ENCODE measurements at regions not wholly inside any gene's neighbourhood (a gene's known extent, or its start where the extent isn't known, plus 50 kb on each side); places are given as distances from the start of the nearest gene placed in this dataset.
A peak's percentile ranks its signal among the peaks of the same experiment; 100 is the strongest.

DNA sequence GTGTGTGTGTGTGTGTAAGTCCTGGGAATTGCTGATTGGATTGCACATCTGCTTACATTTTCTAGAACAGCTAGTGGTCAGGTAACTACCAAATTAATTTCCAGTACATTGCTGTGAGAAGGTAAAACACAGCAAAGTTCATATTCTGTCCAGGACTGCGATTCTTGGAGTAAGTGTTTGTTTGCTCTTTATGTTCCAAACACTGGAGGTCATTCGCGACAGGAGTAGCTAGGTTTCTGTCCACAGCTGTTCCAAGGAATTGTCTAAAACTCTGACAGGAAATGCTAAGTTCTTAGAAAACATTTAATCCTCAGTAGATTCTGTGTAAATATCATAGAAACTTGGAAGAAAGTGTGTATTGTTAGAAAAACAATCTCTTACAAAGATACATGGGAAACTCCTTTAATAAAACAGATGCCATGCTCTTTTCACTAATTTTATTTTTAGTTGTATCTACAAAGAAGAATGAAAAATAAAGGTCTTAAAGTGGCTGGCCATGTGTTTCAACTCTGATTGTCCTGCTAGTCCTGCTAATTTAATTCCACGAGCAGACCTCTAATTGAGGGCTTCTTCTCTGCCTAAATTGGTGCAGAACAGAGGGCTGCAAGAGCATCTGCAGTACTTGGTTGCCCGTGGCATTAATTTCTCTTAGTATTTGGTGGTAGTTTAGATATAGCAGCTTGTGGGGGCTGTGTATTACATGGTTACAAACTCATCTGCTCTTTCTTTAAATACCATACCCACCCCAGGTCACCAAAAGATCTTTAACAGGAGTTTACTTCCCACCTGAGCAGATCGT, 464.5 kb downstream of the RASEF start:
- Mint-ChIP-seq H3K27ac (no peak overlapping the region), H3K4me1 (peaks cover 0 to 2% of the 10 kb centered on the region in 2 donors), H3K4me3 (no peak overlapping the region), H3K27me3 (ENCODE audit: low read depth in 3 of 3) (peaks cover 0 to 5% (median 2%) of the 10 kb centered on the region in 3 donors), H3K9me3 (peaks cover 0 to 2% (median 0%) of the 10 kb centered on the region in 6 donors), H3K36me3 (no peaks in the 10 kb centered on the region)
- no peak for DNase-seq

DNA sequence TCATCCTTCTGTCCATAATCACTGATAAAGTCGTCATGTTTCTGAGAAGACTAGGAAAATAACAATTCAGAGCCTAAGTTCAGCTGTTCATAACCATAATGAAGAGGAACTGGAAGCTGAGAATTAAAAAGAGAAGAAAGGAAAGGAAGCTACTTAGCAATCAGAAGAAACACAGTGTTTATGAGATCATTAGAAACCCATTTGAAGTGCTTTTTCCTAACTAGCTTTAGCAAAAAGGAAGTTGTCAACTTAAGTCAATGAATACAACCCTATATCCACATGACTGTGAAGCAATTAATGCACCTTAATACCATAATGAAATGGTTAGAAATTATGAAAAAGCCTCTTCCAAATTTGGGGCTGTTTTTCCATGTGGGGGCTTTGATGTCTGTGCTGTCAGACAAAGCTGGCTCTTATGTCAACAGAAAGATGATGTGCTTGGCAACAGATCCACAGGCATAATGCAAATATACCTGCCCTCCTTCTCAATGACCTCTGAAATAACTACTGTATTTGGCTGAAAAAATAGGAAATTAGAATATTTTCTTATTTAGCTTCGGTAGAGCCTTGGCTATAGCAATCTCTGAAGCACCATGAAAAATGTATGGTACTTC, 463.5 kb downstream of the RASEF start:
- Mint-ChIP-seq H3K9me3 (peaks cover 0 to 3% (median 0%) of the 10 kb centered on the region in 6 donors), H3K4me1 (no peaks in the 10 kb centered on the region), H3K36me3 (no peaks in the 10 kb centered on the region), H3K4me3 (no peak overlapping the region), H3K27ac (no peak overlapping the region), H3K27me3 (ENCODE audit: low read depth in 3 of 3) (peaks cover 0 to 5% (median 2%) of the 10 kb centered on the region in 3 donors)
- no peak for DNase-seq

DNA sequence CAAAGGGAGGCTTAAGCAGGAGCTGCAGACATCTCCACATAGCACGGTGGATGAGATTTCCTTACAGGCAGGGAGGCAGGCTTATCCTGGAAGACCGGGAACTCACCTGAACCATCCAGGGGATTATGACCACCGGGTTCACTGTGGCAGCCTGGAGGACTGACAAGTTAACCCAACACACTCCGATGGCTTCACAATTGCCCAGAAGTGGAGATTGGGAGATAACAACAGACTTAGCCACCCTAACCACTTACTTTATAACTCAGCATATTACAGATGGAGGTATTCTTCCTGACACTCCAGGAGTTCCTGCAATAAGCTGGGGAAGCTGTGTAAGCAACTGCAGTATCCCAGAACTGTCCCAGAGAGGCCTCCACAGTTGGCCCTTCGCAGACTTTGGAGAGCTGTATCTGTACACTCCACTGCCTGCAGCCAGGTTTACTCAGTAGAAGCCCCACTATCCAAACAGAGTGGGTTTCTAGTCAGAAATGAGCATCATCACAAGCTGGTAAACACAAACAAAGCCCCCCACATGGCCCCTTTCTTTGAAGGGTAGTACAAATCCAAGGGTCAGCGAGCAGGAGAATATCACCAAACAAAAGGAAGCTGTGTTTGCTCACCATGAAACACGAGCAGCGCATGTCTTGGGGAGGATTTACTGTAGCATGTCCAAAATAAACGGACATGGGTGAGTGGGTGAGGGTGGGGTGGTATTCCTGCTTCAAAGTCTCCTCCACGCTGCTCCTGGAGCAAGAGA, 462.2 kb downstream of the RASEF start:
- H3K27me3 Mint-ChIP-seq (ENCODE audit: low read depth in 3 of 3) = peaks cover 0 to 5% (median 0%) of the 10 kb centered on the region in 3 donors
- DNase-seq = no peak
- no peak overlapping the region for H3K27ac Mint-ChIP-seq
- no peak overlapping the region for H3K4me3 Mint-ChIP-seq
- H3K9me3 Mint-ChIP-seq = peaks cover 0 to 3% (median 0%) of the 10 kb centered on the region in 6 donors
- H3K36me3 Mint-ChIP-seq = no peaks in the 10 kb centered on the region
- H3K4me1 Mint-ChIP-seq = no peaks in the 10 kb centered on the region

DNA sequence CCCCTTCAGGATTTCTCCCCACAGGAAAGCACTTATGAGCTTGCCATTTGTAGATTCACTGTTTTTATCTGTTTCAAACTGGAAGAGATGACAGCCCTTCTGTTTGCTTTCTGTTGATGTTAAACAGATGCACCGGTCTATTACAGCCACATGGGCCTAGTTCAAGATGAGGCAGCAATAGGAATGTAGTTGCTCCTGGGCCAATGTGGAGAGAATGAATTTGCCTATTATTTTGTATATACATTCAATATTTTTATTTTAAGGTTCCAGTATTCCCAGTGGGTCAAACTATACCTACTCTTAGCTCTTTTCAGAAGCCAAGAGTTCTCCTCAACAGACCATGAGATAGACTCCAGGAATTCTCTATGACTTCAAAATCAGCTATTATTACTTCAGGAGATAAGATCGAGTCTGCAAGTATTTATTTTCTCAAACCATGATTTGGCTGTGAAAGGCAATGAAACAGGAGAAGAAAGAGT, 461.6 kb downstream of the RASEF start:
- no peak for DNase-seq
- H3K36me3 Mint-ChIP-seq = no peaks in the 10 kb centered on the region
- H3K9me3 Mint-ChIP-seq = peaks cover 0 to 3% (median 0%) of the 10 kb centered on the region in 6 donors
- no peaks in the 10 kb centered on the region for H3K4me1 Mint-ChIP-seq
- H3K27ac Mint-ChIP-seq = no peak overlapping the region
- no peak overlapping the region for H3K4me3 Mint-ChIP-seq
- H3K27me3 Mint-ChIP-seq (ENCODE audit: low read depth in 3 of 3) = peaks cover 0 to 5% (median 0%) of the 10 kb centered on the region in 3 donors

DNA sequence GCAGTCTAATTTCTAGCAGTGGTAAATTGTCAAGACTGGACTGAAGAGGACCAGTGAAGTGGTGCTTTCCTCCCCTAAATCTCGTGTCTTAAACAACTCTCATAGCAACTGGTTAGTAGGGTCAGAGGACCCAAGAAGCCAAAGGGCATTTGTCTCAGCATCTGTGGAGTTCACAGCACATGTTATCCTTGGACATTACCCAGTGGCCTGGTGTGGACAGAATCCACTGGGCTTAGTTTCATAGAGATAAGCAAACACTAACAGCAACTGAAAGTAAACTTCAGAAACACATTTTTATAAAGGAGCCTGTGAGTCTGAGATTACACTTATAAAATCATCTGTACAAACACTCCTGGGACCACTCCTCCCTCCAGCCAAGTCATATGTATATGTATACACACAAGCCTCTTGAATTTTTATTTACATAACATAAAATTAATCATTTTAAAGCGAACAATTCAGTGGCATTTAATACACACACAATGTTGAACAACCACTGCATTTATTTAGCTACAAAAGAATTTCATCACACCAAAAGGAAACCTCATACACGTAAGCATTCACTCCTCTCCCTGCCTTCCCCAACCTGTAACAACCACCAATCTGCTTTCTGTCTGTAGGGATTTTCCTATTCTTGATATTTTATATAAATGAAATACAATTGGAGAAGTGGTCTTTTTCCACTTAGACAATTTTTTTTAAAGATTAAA, 457.8 kb downstream of the RASEF start:
- Mint-ChIP-seq H3K27me3 (ENCODE audit: low read depth in 3 of 3) (peaks cover 0 to 3% (median 0%) of the 10 kb centered on the region in 3 donors), H3K4me3 (no peak overlapping the region), H3K9me3 (peaks cover 0 to 3% (median 0%) of the 10 kb centered on the region in 6 donors), H3K4me1 (no peaks in the 10 kb centered on the region), H3K27ac (no peak overlapping the region), H3K36me3 (no peaks in the 10 kb centered on the region)
- DNase-seq = no peak

DNA sequence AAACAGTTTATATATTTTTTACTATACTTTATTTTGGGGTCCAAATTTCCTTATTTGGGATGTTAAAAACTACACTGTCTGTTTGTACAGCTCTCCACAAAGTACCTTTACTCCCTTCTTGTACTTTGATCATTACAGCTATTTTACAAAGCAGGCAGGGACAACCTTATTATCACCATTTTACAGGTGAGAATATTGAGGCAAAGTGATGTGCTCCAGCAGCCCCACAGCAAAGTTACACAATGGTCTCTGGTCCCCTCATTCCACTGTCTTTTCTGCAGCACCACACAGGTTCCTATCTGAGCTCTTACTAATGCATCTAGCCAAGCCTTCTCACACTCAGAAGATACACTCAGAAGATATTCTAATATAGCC, 457.3 kb downstream of the RASEF start:
- H3K9me3 Mint-ChIP-seq = peaks cover 0 to 5% (median 0%) of the 10 kb centered on the region in 6 donors
- H3K4me1 Mint-ChIP-seq = no peaks in the 10 kb centered on the region
- DNase-seq = no peak
- no peak overlapping the region for H3K4me3 Mint-ChIP-seq
- no peaks in the 10 kb centered on the region for H3K27me3 Mint-ChIP-seq (ENCODE audit: low read depth in 3 of 3)
- H3K36me3 Mint-ChIP-seq = no peaks in the 10 kb centered on the region
- no peak overlapping the region for H3K27ac Mint-ChIP-seq

DNA sequence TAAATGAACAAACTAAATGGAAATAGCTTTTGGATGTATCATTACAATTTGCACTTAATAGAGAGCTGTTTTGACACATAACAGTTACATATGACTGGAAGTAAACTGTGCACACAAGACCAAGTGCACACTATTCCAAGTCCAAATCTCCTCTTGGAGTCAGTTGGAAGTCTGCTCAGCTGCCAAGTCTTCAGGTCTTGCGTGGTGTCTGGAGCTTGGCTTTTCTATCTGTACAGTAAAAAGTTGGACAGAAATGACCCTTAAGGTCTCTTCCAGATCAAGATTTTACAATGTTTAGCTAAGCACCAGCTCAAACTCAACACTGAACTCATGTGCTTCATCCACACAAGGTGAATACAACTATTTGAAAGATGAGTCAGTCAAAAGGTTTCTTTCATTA, 456.9 kb downstream of the RASEF start:
- Mint-ChIP-seq H3K9me3 (peaks cover 0 to 10% (median 0%) of the 10 kb centered on the region in 6 donors), H3K27ac (no peak overlapping the region), H3K4me3 (no peak overlapping the region), H3K27me3 (ENCODE audit: low read depth in 3 of 3) (no peaks in the 10 kb centered on the region), H3K4me1 (no peaks in the 10 kb centered on the region), H3K36me3 (no peaks in the 10 kb centered on the region)
- no peak for DNase-seq

DNA sequence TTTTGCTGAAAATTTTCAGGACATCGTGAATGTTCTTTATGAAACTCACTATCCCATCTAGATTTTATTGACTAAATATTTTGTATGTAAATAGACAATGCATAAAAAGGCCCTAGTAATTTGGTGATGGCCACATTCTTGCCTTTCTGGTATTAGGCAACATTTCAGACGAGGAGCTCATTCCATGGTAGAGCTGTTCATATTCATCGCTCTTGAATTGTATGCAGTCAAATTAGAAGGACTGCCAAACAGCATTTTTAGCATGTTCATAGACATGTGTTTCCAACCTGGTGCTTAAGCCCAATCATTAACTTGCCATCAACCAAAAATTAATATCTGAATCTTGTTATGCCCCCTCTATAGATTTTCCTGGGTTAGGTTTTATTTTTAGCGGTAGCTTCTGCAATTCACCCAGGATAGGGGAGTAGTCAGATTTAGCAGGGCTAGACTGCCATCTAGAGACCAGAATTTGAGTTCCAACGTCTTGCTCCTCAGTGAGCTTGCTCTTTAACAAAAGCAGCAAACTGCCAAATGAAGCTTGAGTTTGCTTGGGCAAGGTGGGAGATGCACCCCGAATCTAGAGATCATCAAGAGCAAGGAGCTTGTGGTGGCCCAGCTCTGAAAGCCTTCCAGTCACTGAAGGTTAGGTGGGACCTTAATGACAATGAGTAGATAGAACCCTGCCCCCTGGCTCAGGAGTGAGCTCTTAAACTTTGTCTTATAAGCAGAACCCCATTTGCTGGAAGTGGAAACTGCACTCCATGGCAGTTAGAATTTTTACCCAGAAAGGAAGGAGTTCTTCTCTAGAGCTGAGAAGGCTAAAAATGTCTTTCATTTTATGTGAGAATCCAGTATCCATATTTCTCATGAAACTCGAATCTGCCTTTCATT, 456.2 kb downstream of the RASEF start:
- Mint-ChIP-seq H3K4me3 (no peak overlapping the region), H3K36me3 (no peaks in the 10 kb centered on the region), H3K4me1 (no peaks in the 10 kb centered on the region), H3K27me3 (ENCODE audit: low read depth in 3 of 3) (no peaks in the 10 kb centered on the region), H3K9me3 (peaks cover 0 to 10% (median 0%) of the 10 kb centered on the region in 6 donors), H3K27ac (no peak overlapping the region)
- peak; percentile 1 to 17 (median 12) for DNase-seq

DNA sequence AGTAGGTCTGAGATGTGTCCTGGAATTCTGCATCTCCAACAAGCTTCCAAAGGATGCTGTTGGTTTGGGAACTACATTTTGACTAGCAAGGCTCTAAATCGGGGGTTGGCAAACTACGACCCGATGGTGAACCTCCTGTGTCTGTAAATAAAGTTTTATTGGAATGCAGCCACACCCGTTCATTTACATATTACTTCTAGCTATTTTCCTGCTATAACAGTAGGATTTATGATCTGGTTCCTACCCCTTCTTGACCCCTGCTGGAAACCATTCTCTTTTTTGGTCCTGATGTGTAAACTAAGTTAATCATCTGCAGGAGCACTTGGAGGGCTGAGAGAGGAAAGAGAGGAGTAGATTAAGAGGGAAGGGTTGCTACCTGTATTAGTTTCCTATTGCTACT, 454.5 kb downstream of the RASEF start:
- Mint-ChIP-seq H3K36me3 (no peaks in the 10 kb centered on the region), H3K9me3 (peaks cover 0 to 7% (median under 1%) of the 10 kb centered on the region in 6 donors), H3K27me3 (ENCODE audit: low read depth in 3 of 3) (no peaks in the 10 kb centered on the region), H3K4me1 (no peaks in the 10 kb centered on the region), H3K27ac (no peak overlapping the region), H3K4me3 (no peak overlapping the region)
- DNase-seq = no peak

DNA sequence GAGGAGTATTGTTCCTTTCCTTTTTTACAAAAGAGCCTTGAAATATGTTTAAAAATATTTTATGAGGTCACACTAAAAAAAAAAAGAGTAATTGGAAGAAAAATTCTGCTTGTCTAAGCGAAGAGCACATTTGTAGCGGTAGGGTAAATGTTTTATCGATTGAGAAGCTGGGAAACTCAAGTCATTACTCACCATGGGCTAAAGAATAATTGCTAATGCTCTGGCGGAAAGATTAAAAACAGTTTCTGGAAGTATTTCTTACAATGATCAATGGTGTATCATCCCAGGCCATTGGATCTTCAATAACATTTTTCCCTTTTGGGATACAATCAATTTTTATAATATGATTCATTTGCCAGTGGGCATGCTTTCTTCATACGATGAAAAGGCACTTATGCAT, 450.0 kb downstream of the RASEF start:
- H3K27me3 Mint-ChIP-seq (ENCODE audit: low read depth in 3 of 3) = peaks cover 0 to 3% (median 0%) of the 10 kb centered on the region in 3 donors
- H3K27ac Mint-ChIP-seq = no peak overlapping the region
- H3K9me3 Mint-ChIP-seq = peaks cover 0 to 12% (median 5%) of the 10 kb centered on the region in 6 donors
- DNase-seq = no peak
- no peak overlapping the region for H3K4me3 Mint-ChIP-seq
- no peaks in the 10 kb centered on the region for H3K4me1 Mint-ChIP-seq
- peaks cover 0 to 3% (median 0%) of the 10 kb centered on the region in 3 donors for H3K36me3 Mint-ChIP-seq

DNA sequence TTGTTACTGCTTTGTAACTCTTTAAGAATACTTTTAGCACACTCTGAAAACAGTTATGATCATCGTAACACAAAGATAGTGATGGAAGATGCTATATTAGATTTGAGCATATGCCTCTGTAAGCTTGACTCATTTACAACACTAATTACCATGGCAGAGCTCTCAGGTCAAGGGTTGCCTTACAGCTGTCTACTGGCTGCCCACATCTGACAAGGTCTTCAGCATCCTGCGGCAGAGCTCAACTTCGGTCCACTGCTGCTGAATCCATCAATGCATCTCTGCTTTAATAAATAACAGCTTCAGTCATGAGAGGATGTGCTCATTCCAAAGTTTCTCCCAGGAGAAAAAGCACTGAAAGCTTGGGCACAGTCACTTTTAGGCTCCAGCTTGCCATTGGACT, 449.4 kb downstream of the RASEF start:
- no peak for DNase-seq
- Mint-ChIP-seq H3K4me3 (no peak overlapping the region), H3K4me1 (no peaks in the 10 kb centered on the region), H3K36me3 (peaks cover 0 to 3% (median 0%) of the 10 kb centered on the region in 3 donors), H3K27me3 (ENCODE audit: low read depth in 3 of 3) (peaks cover 0 to 3% (median 0%) of the 10 kb centered on the region in 3 donors), H3K27ac (no peak overlapping the region), H3K9me3 (peaks cover 0 to 15% (median 5%) of the 10 kb centered on the region in 6 donors)

DNA sequence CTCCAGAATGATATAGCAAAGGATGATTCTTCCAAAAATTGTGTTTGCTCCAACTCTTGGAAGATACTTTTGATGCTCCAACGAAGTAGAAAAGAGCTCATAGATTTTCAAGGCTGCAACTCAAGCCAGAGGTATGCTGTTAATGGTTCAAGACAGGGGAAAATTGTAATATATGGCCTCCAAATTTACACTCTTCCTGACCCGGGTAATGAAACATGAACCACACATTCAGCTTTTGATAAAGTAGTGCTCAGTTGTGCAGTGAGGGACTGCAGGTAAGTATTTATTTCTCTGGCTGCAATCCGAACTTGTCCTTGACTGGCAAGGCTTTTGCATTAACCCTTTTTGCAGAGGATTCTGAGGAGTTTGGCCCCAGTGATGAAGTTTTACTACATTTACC, 446.4 kb downstream of the RASEF start:
- peaks cover 3 to 12% (median 8%) of the 10 kb centered on the region in 6 donors for H3K9me3 Mint-ChIP-seq
- peaks cover 0 to 3% (median 0%) of the 10 kb centered on the region in 3 donors for H3K27me3 Mint-ChIP-seq (ENCODE audit: low read depth in 3 of 3)
- no peak overlapping the region for H3K4me3 Mint-ChIP-seq
- H3K4me1 Mint-ChIP-seq = no peaks in the 10 kb centered on the region
- DNase-seq = no peak
- H3K36me3 Mint-ChIP-seq = peaks cover 0 to 3% (median 0%) of the 10 kb centered on the region in 3 donors
- H3K27ac Mint-ChIP-seq = no peak overlapping the region

Measured in immature natural killer cell (primary cell).